MM.1S (cell line): ENCODE measurements at regions not wholly inside any gene's neighbourhood (a gene's known extent, or its start where the extent isn't known, plus 50 kb on each side); places are given as distances from the start of the nearest gene placed in this dataset.

ENCODE experiments used
- EZH2 ChIP-seq: fragments of 300-600 bp; sonication (generic); optimal IDR thresholded peaks from 2 replicates; pipeline ENCODE3; 2017; ENCODE audit warnings: low read depth, mild to moderate bottlenecking, antibody characterized with exemption, low read length, mixed read lengths
- TF ChIP-seq, protein P1 (sequence below): fragments of 300-600 bp; sonication (generic); IDR thresholded peaks from 2 replicates; pipeline ENCODE4 v1.5.1; 2016; ENCODE audit warnings: antibody characterized with exemption, low read length, mixed read lengths

DNA sequence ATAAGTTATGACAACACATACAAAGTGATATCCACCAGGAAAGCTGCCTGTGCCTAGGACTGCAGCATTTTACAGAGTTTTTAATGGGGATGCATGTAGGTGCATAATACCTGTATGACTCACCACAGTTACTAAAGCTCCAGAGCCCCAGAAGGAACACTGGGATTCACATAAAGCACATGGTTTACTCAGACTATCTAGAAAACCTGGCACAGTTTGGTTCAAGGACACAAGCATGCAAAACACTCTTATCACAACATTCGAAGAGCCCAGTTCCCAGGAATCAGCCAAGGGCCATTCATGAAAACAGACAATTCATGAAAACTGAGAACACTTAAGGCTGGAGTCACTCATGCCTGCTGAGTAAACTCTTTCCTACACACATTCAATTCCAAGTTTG, 261.0 kb downstream of the PYDC2 start:
- TF ChIP-seq, protein P1, sequence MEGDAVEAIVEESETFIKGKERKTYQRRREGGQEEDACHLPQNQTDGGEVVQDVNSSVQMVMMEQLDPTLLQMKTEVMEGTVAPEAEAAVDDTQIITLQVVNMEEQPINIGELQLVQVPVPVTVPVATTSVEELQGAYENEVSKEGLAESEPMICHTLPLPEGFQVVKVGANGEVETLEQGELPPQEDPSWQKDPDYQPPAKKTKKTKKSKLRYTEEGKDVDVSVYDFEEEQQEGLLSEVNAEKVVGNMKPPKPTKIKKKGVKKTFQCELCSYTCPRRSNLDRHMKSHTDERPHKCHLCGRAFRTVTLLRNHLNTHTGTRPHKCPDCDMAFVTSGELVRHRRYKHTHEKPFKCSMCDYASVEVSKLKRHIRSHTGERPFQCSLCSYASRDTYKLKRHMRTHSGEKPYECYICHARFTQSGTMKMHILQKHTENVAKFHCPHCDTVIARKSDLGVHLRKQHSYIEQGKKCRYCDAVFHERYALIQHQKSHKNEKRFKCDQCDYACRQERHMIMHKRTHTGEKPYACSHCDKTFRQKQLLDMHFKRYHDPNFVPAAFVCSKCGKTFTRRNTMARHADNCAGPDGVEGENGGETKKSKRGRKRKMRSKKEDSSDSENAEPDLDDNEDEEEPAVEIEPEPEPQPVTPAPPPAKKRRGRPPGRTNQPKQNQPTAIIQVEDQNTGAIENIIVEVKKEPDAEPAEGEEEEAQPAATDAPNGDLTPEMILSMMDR, result no peak
- no peak for TF ChIP-seq EZH2
